ENCODE measurements at regions not wholly inside any gene's neighbourhood (a gene's known extent, or its start where the extent isn't known, plus 50 kb on each side); places are given as distances from the start of the nearest gene placed in this dataset.

DNA sequence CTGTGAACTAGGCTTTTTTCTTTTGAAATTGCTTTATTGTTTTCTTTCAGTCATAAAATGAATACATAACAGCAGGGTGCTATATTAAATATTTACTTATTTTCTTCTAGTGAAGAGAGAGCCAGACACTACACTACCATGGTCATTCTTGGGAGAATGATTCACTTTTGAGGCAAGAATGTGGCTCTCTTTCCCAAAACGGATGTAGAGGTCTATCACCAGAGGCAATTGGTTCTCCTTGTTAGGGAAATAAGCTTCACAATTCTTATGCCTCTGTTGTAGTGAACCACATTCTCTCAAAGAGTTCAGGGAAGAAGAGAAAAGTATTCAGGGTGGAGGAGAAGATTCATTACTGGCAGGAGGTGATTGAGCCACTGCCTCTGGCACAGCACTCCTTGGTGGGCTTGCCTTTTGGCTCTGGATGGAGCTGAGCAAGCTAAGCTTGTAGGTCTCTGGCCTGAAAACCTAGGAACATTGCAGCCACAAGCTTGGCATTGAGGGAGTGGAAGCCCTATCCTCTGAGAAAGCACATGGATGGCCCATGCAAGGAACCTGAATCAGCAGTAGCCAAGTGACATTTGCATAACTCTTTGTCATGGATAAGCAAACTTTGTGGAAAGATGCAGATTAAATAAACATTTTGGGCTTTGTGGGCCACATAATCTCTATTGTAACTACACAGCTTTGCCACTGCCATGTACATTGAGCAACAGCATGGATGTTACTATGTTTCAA lies 179.0 kb upstream of the TNC start:
- TF ChIP-seq HDGF (IDR thresholded peaks at IDR 0.05; ENCODE audit: borderline replicate concordance), result no peak
- TF ChIP-seq ARNT (IDR thresholded peaks at IDR 0.05), result no peak
- no peak for TF ChIP-seq TARDBP (IDR thresholded peaks at IDR 0.05)
- no peak for TF ChIP-seq ELF4 (IDR thresholded peaks at IDR 0.05)
- no peak for TF ChIP-seq FOXM1 (IDR thresholded peaks at IDR 0.05; ENCODE audit: borderline replicate concordance)
- TF ChIP-seq L3MBTL2 (conservative IDR thresholded peaks at IDR 0.05), result no peak
- TF ChIP-seq LEF1 (IDR thresholded peaks at IDR 0.05; ENCODE audit: borderline replicate concordance), result no peak
- no peak for TF ChIP-seq FOXK2 (IDR thresholded peaks at IDR 0.05)
- TF ChIP-seq SP1 (IDR thresholded peaks at IDR 0.05), result no peak
- no peak for TF ChIP-seq SUZ12 (IDR thresholded peaks at IDR 0.05)
- TF ChIP-seq CTBP1 (IDR thresholded peaks at IDR 0.05; ENCODE audit: borderline replicate concordance), result no peak

Measured in HEK293T (cell line).